ENCODE measurements at regions not wholly inside any gene's neighbourhood (a gene's known extent, or its start where the extent isn't known, plus 50 kb on each side); places are given as distances from the start of the nearest gene placed in this dataset.

- H3K4me2 ChIP-seq (replicated peaks; ENCODE audit: low read depth, low read length, poor library complexity, severe bottlenecking), result no peak overlapping the region
- H3K36me3 ChIP-seq (replicated peaks in 1 of 2; ENCODE audit: control extremely low read depth in 1 of 2, control insufficient read depth in 1 of 2, extremely low read depth in 1 of 2, insufficient read depth in 2 of 2, low read length in 1 of 2), result no peaks in the 10 kb centered on the region
- no peak for DNase-seq
- no peaks in the 10 kb centered on the region for H3K79me2 ChIP-seq (ENCODE audit: control insufficient read depth, insufficient read depth, low read length)
- no peaks in the 10 kb centered on the region for H3K27me3 ChIP-seq (replicated peaks in 1 of 4; ENCODE audit: control extremely low read depth in 1 of 4, control insufficient read depth in 3 of 4, insufficient read depth in 4 of 4, low read length in 3 of 4)
- no peaks in the 10 kb centered on the region for H3K9me3 ChIP-seq (ENCODE audit: control extremely low read depth in 1 of 3, control insufficient read depth in 2 of 3, insufficient read depth in 1 of 3, low read length in 2 of 3)
- Mint-ChIP-seq H3K4me3 (no peak overlapping the region), H3K4me1 (no peaks in the 10 kb centered on the region), H3K27me3 (no peaks in the 10 kb centered on the region), H3K9me3 (ENCODE audit: insufficient read depth) (peaks cover 7% of the 10 kb centered on the region), H3K27ac (no peak overlapping the region)
- no peak overlapping the region for H3K4me3 ChIP-seq (ENCODE audit: control extremely low read depth in 1 of 5, extremely low read depth in 1 of 5, insufficient read depth in 1 of 5, low read depth in 2 of 5, low read length in 4 of 5)
- ATAC-seq (ENCODE audit: low read depth), result no peak
- no peak for TF ChIP-seq CTCF (IDR thresholded peaks at IDR 0.05)
- no peak for TF ChIP-seq EZH2 (IDR thresholded peaks at IDR 0.05; ENCODE audit: borderline replicate concordance, insufficient read depth, low read depth, low read length, poor library complexity, severe bottlenecking)
- intact Hi-C loops (cut with micrococcal nuclease), result no loop called here
- H3K27ac ChIP-seq (ENCODE audit: low read length in 2 of 2), result no peak overlapping the region
- ChIA-PET POLR2A (no interaction called here), CTCF (no interaction called here)
- 95% methylated on average over 4 of the region's 5 CpGs for WGBS (ENCODE audit: insufficient coverage)
- no peaks in the 10 kb centered on the region for H3K4me1 ChIP-seq (ENCODE audit: control insufficient read depth in 2 of 2, insufficient read depth in 2 of 2, low read length in 2 of 2)
- H4K20me1 ChIP-seq (ENCODE audit: control insufficient read depth, insufficient read depth, low read length, poor library complexity, severe bottlenecking), result no peaks in the 10 kb centered on the region
- H2AFZ ChIP-seq (ENCODE audit: insufficient read depth, low read depth, low read length, poor library complexity, severe bottlenecking), result no peak overlapping the region
- H3K9ac ChIP-seq (ENCODE audit: low read length), result no peak overlapping the region
These were observed 474.2 kb downstream of the DSC3 start for GRCh38 chr18:30568333-30568732.

GRCh38 chr18:30566877-30567276 is 475.7 kb downstream of the DSC3 start:
- ATAC-seq (ENCODE audit: low read depth) (no peak), DNase-seq (no peak)
- Histone ChIP-seq H4K20me1 (ENCODE audit: control insufficient read depth, insufficient read depth, low read length, poor library complexity, severe bottlenecking) (no peaks in the 10 kb centered on the region), H3K4me1 (ENCODE audit: control insufficient read depth in 2 of 2, insufficient read depth in 2 of 2, low read length in 2 of 2) (no peaks in the 10 kb centered on the region), H3K36me3 (replicated peaks in 1 of 2; ENCODE audit: control extremely low read depth in 1 of 2, control insufficient read depth in 1 of 2, extremely low read depth in 1 of 2, insufficient read depth in 2 of 2, low read length in 1 of 2) (no peaks in the 10 kb centered on the region), H2AFZ (ENCODE audit: insufficient read depth, low read depth, low read length, poor library complexity, severe bottlenecking) (no peak overlapping the region), H3K27me3 (replicated peaks in 1 of 4; ENCODE audit: control extremely low read depth in 1 of 4, control insufficient read depth in 3 of 4, insufficient read depth in 4 of 4, low read length in 3 of 4) (no peaks in the 10 kb centered on the region), H3K9ac (ENCODE audit: low read length) (no peak overlapping the region), H3K9me3 (ENCODE audit: control extremely low read depth in 1 of 3, control insufficient read depth in 2 of 3, insufficient read depth in 1 of 3, low read length in 2 of 3) (no peaks in the 10 kb centered on the region), H3K79me2 (ENCODE audit: control insufficient read depth, insufficient read depth, low read length) (no peaks in the 10 kb centered on the region), H3K27ac (ENCODE audit: low read length in 2 of 2) (no peak overlapping the region), H3K4me2 (replicated peaks; ENCODE audit: low read depth, low read length, poor library complexity, severe bottlenecking) (no peak overlapping the region), H3K4me3 (ENCODE audit: control extremely low read depth in 1 of 5, extremely low read depth in 1 of 5, insufficient read depth in 1 of 5, low read depth in 2 of 5, low read length in 4 of 5) (no peak overlapping the region)
- Mint-ChIP-seq H3K27ac (no peak overlapping the region), H3K27me3 (no peaks in the 10 kb centered on the region), H3K4me1 (no peaks in the 10 kb centered on the region), H3K4me3 (no peak overlapping the region), H3K9me3 (ENCODE audit: insufficient read depth) (peaks cover 7% of the 10 kb centered on the region)
- ChIA-PET CTCF (no interaction called here), POLR2A (no interaction called here)
- TF ChIP-seq CTCF (IDR thresholded peaks at IDR 0.05) (no peak), EZH2 (IDR thresholded peaks at IDR 0.05; ENCODE audit: borderline replicate concordance, insufficient read depth, low read depth, low read length, poor library complexity, severe bottlenecking) (no peak)
- 60% methylated on average over 1 of the region's 1 CpG for WGBS (ENCODE audit: insufficient coverage)
- intact Hi-C loops (cut with micrococcal nuclease), result no loop called here

Data from B cell (primary cell).